ENCODE measurements at regions not wholly inside any gene's neighbourhood (a gene's known extent, or its start where the extent isn't known, plus 50 kb on each side); places are given as distances from the start of the nearest gene placed in this dataset.

- TF ChIP-seq CTCF (conservative IDR thresholded peaks at IDR 0.05 in 1 of 2, IDR thresholded peaks at IDR 0.05 in 1 of 2; ENCODE audit: extremely low read depth in 1 of 2, insufficient read depth in 1 of 2, low read depth in 1 of 2, low read length in 2 of 2) = no peak
- no peak for TF ChIP-seq EZH2 (IDR thresholded peaks at IDR 0.05; ENCODE audit: borderline replicate concordance, low read length)
Measured at GRCh38 chr1:113259988-113260387, 130.3 kb upstream of the MAGI3 start.

Measured in mammary epithelial cell (primary cell).